ENCODE measurements at regions not wholly inside any gene's neighbourhood (a gene's known extent, or its start where the extent isn't known, plus 50 kb on each side); places are given as distances from the start of the nearest gene placed in this dataset.

- WGBS (ENCODE audit: insufficient coverage, low coverage, missing lambda C conversion rate), result 0% methylated on average over 1 of the region's 1 CpG
- Histone ChIP-seq H3K79me2 (ENCODE audit: control insufficient read depth, insufficient read depth, low read length) (no peaks in the 10 kb centered on the region), H3K4me3 (no peak overlapping the region), H3K27ac (ENCODE audit: extremely low read depth, low read depth, low read length) (no peak overlapping the region), H3K27me3 (ENCODE audit: control insufficient read depth in 2 of 2, insufficient read depth in 2 of 2, low read length in 2 of 2) (no peaks in the 10 kb centered on the region), H3K9me1 (ENCODE audit: control insufficient read depth, insufficient read depth, low read length) (no peaks in the 10 kb centered on the region), H3K9ac (ENCODE audit: insufficient read depth in 1 of 2, low read depth in 2 of 2, low read length in 2 of 2) (no peak overlapping the region), H3K4me1 (replicated peaks in 1 of 2; ENCODE audit: control insufficient read depth in 2 of 2, insufficient read depth in 2 of 2, low read length in 2 of 2) (no peaks in the 10 kb centered on the region; a peak in 2 of 5 replicates), H4K20me1 (replicated peaks; ENCODE audit: control insufficient read depth, insufficient read depth, low read length) (no peaks in the 10 kb centered on the region), H3K36me3 (ENCODE audit: control insufficient read depth, insufficient read depth, low read length) (no peaks in the 10 kb centered on the region), H2AFZ (ENCODE audit: low read depth, low read length) (peak overlapping the region; percentile 70; the same call in 1 of the 2 replicates), H3K9me3 (replicated peaks; ENCODE audit: control insufficient read depth, insufficient read depth, low read depth, low read length) (no peaks in the 10 kb centered on the region), H3K4me2 (ENCODE audit: insufficient read depth, low read length) (no peak overlapping the region)
- no peak for DNase-seq (ENCODE audit: extremely low read depth in 1 of 4, low spot score in 3 of 4)
- no peak for ATAC-seq
- TF ChIP-seq HMG20A (CRISPR knock-in tag; conservative IDR thresholded peaks at IDR 0.05) (no peak), CEBPB (tag; IDR thresholded peaks at IDR 0.05) (no peak), PHB2 (IDR thresholded peaks at IDR 0.05; ENCODE audit: low read depth) (no peak), LARP7 (IDR thresholded peaks at IDR 0.05) (no peak), CHAMP1 (IDR thresholded peaks at IDR 0.05) (no peak), EHMT2 (IDR thresholded peaks at IDR 0.05) (no peak), ZNF41 (CRISPR knock-in tag; conservative IDR thresholded peaks at IDR 0.05) (no peak), MECOM (CRISPR knock-in tag; IDR thresholded peaks at IDR 0.05) (no peak), CHD1 (IDR thresholded peaks at IDR 0.05; ENCODE audit: low read length) (no peak)
- intact Hi-C loops (cut with micrococcal nuclease) (no loop called here), in situ Hi-C loops (cut with MboI) (no loop called here)
- BruUV-seq (replicated peaks), result no TSS peak
- ChIA-PET CTCF (ENCODE audit: low intra/inter-chr PET ratio) (no interaction called here), POLR2A (no interaction called here)
- FAIRE-seq, result no peak
Observed at GRCh38 chr18:55651236-55651635, 63.2 kb upstream of the TCF4 start.
